ENCODE measurements at regions not wholly inside any gene's neighbourhood (a gene's known extent, or its start where the extent isn't known, plus 50 kb on each side); places are given as distances from the start of the nearest gene placed in this dataset.
A peak's percentile ranks its signal among the peaks of the same experiment; 100 is the strongest.

DNA sequence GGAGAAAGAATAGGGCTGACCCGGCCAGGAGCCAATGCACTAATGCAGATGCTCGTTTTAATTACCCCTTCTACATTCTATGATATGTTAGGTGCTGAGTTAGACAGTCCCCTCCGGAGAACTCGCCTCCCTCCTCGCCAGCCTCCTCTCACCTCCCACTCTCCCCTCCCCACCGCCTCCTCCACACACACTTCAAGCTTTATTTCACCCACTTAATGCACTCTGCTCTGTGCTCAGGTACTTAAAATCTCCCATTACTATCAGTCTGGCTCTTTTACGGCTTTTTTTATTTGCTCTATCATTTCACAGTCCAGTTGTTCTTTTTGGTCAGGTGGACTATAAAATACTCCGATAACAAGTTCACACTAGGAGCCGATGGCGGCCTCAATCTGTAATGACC lies 231.6 kb downstream of the TEX36 start:
- no peaks in the 10 kb centered on the region for H3K4me1 ChIP-seq
- peaks cover 0 to 23% (median 0%) of the 10 kb centered on the region in 7 donors for H3K27me3 ChIP-seq (replicated peaks in 1 of 7)
- intact Hi-C loops (cut with DNase I; ENCODE audit: low total_unique reads): no loop called here
- DNase-seq: no peak
- TF ChIP-seq POLR2AphosphoS5 (IDR thresholded peaks at IDR 0.05) (no peak), POLR2A (IDR thresholded peaks at IDR 0.05) (no peak)
- TF ChIP-seq, protein P1, sequence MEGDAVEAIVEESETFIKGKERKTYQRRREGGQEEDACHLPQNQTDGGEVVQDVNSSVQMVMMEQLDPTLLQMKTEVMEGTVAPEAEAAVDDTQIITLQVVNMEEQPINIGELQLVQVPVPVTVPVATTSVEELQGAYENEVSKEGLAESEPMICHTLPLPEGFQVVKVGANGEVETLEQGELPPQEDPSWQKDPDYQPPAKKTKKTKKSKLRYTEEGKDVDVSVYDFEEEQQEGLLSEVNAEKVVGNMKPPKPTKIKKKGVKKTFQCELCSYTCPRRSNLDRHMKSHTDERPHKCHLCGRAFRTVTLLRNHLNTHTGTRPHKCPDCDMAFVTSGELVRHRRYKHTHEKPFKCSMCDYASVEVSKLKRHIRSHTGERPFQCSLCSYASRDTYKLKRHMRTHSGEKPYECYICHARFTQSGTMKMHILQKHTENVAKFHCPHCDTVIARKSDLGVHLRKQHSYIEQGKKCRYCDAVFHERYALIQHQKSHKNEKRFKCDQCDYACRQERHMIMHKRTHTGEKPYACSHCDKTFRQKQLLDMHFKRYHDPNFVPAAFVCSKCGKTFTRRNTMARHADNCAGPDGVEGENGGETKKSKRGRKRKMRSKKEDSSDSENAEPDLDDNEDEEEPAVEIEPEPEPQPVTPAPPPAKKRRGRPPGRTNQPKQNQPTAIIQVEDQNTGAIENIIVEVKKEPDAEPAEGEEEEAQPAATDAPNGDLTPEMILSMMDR (IDR thresholded peaks at IDR 0.05 in 8 of 11, conservative IDR thresholded peaks at IDR 0.05 in 3 of 11): no peak
- no peak overlapping the region for H3K4me3 ChIP-seq
- no peak overlapping the region for H3K27ac ChIP-seq
- H3K9me3 ChIP-seq: peaks cover 0 to 4% (median 0%) of the 10 kb centered on the region in 8 donors
- no peaks in the 10 kb centered on the region for H3K36me3 ChIP-seq
- 78 to 91% (median 84%) methylated on average over 10 of the region's 10 CpGs for WGBS, 5 donors

DNA sequence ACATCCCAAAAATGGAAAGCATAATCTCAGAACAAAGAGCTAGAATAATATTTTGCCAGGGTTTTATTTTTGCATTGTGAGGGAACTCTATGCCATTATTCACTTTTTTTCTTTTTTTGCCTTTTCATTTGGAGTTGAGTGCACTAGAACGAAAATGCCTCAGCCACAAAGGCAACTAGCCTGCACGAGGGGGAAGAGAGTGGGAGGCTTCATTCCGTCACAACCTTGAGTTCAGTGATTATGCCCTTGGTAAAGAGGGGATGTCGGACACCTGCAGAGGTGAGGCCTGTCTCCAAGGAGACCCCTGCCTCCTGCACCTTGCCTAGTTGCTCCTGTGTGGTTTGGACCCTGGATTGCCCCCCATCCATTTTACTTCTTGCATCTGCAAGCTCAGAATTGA lies 232.7 kb downstream of the TEX36 start:
- TF ChIP-seq POLR2A (IDR thresholded peaks at IDR 0.05) (no peak), POLR2AphosphoS5 (IDR thresholded peaks at IDR 0.05) (no peak)
- TF ChIP-seq, protein P1 (IDR thresholded peaks at IDR 0.05 in 8 of 11, conservative IDR thresholded peaks at IDR 0.05 in 3 of 11): no peak
- Histone ChIP-seq H3K4me1 (no peaks in the 10 kb centered on the region), H3K27me3 (replicated peaks in 1 of 7) (peaks cover 0 to 23% (median 0%) of the 10 kb centered on the region in 7 donors), H3K9me3 (peaks cover 0 to 4% (median 0%) of the 10 kb centered on the region in 8 donors), H3K27ac (no peak overlapping the region), H3K36me3 (no peaks in the 10 kb centered on the region), H3K4me3 (no peak overlapping the region)
- no peak for DNase-seq
- intact Hi-C loops (cut with DNase I; ENCODE audit: low total_unique reads): no loop called here
- 77 to 91% (median 87%) methylated on average over 4 of the region's 4 CpGs for WGBS, 5 donors

DNA sequence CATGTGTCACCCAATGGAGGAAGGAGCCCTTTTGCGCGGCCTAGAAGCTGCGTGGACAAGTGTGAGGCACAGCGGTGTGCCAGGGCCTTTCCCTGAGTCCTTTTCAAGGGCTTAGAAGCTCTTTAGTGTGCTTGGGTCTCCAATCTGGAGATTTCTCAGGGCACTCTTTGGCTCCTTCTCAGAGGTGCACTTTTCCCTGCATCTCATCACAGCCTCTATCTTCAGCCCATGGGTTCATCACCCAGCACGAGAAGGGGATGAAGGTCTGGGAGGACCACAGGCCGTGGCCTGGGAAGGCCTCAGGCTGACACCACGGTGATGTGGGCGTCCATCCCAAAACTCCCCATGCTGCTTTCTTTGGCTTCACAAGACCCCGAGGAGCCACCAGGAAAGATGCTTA lies 233.4 kb downstream of the TEX36 start:
- peaks cover 0 to 18% (median 0%) of the 10 kb centered on the region in 7 donors for H3K27me3 ChIP-seq (replicated peaks in 1 of 7)
- intact Hi-C loops (cut with DNase I; ENCODE audit: low total_unique reads): no loop called here
- TF ChIP-seq POLR2AphosphoS5 (IDR thresholded peaks at IDR 0.05) (no peak), POLR2A (IDR thresholded peaks at IDR 0.05) (no peak)
- TF ChIP-seq, protein P1 (IDR thresholded peaks at IDR 0.05 in 8 of 11, conservative IDR thresholded peaks at IDR 0.05 in 3 of 11): no peak
- no peak for DNase-seq
- H3K4me3 ChIP-seq: no peak overlapping the region
- H3K27ac ChIP-seq: no peak overlapping the region
- no peaks in the 10 kb centered on the region for H3K4me1 ChIP-seq
- WGBS, 5 donors: 85 to 94% (median 87%) methylated on average over 9 of the region's 9 CpGs
- H3K36me3 ChIP-seq: no peaks in the 10 kb centered on the region
- peaks cover 0 to 4% (median 0%) of the 10 kb centered on the region in 8 donors for H3K9me3 ChIP-seq

DNA sequence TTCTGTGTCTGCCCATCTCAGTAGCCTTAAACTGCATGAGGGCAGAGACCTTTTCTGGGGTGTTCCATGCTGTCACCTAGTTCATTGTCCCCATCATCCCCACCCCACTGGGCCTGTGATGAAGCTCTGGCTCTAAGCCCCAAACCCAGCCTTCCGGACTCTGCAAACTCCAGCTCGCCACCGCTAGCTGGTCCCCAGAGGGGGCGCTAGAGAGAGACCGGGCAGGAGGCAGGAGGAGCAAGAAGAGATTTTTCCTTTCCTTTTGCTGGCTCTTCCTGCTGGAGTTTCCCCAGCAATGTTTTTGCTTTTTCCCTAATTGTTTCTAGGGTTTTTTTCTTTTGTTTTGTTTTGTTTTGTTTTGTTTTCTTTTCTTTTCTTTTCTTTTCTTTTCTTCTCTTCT lies 234.4 kb downstream of the TEX36 start:
- DNase-seq: no peak
- H3K27ac ChIP-seq: no peak overlapping the region
- no peak for TF ChIP-seq POLR2AphosphoS5 (IDR thresholded peaks at IDR 0.05)
- TF ChIP-seq, protein P1 (IDR thresholded peaks at IDR 0.05 in 8 of 11, conservative IDR thresholded peaks at IDR 0.05 in 3 of 11): peak in 3 of 11 experiments; percentile 20 to 32 (median 20)
- intact Hi-C loops (cut with DNase I; ENCODE audit: low total_unique reads): no loop called here
- no peaks in the 10 kb centered on the region for H3K4me1 ChIP-seq
- 16 to 24% (median 22%) methylated on average over 5 of the region's 5 CpGs for WGBS, 5 donors
- peaks cover 0 to 4% (median 0%) of the 10 kb centered on the region in 8 donors for H3K9me3 ChIP-seq
- no peaks in the 10 kb centered on the region for H3K36me3 ChIP-seq
- H3K4me3 ChIP-seq: no peak overlapping the region
- H3K27me3 ChIP-seq (replicated peaks in 1 of 7): peaks cover 0 to 15% (median 0%) of the 10 kb centered on the region in 7 donors
